ENCODE measurements at regions not wholly inside any gene's neighbourhood (a gene's known extent, or its start where the extent isn't known, plus 50 kb on each side); places are given as distances from the start of the nearest gene placed in this dataset.

GRCh38 chr9:27747450-27747849 is 174.2 kb upstream of the C9orf72 start:
- no peak for DNase-seq (ENCODE audit: low read depth in 2 of 3, low spot score in 1 of 3)

GRCh38 chr9:27749838-27750237 is 176.6 kb upstream of the C9orf72 start:
- DNase-seq (ENCODE audit: low read depth in 2 of 3, low spot score in 1 of 3) = no peak

DNA sequence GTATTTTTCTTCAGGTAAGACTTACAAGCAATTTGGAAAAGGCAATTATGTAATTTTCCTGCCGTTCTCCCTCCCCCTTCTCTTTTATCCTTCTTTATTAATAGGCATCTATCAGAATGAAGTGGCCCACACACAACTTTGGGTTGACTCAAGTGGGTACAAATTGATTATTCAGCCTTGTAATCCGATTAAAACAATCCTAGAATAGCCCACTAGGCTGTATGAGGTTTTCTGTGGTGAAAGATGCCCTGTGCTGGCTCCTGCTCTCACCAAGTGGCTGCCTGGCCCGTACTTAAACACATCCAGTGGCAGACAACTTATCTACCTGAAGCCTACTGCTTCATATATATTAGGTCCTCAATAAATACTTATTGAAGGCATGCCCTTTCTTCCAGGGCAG is 177.3 kb upstream of the C9orf72 start:
- no peak for DNase-seq (ENCODE audit: low read depth in 2 of 3, low spot score in 1 of 3)

DNA sequence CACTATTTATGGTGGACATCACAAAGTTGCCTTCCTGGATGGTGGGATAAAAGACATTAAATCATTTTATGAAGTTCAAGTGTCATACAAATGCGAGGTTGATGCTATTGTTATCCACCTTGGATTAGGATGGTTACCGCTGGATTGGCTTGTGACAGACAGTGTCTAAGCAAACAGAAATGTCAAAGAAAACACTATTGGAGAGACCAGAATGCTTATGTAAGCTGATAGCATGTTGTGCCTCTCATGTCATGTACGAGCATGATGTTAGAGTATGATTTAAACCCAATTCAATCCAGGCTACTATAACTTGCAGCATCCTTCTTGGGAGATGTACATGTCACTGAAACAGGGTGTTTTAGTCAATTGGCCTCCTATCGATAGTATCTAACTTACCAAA is 178.8 kb upstream of the C9orf72 start:
- no peak for DNase-seq (ENCODE audit: low read depth in 2 of 3, low spot score in 1 of 3)

DNA sequence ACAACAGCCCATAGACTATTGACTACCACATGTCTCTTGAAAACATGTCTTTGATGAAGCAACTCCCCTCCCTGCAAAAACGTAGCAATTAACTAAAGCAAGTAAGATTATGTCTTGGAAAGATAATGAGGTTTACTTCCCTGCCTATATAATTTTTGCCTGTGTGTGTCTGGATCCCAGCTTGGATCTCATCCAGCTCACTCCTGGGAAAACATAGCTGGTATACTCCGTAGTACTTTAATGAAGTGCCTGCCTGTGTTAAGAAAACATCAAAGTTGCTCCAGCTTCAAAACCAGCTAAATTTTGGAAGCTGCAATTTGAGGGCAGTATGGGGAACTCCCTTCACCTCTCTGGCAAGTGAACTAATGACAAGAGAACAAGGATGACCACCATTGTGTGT is 182.6 kb upstream of the C9orf72 start:
- DNase-seq (ENCODE audit: low read depth in 2 of 3, low spot score in 1 of 3) = no peak

DNA sequence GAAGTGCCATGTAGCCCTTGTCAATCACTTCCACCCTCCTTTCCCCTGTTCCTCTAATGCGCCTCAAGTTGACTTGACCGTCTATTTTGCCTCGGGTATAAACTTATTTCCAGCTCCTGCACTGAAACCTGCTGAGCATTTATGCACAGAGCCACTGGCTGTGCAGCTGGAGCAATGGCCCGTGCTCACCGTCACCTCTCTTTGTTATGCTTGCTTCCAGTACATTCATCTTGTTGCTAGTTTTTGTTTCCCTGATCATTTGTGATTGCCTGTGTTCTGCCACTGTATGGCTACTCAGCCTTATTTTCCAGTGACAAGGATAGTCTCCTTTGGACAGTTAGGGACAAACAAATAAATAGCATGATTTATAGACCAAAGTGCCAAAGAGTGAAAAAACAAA is 183.1 kb upstream of the C9orf72 start:
- no peak for DNase-seq (ENCODE audit: low read depth in 2 of 3, low spot score in 1 of 3)

DNA sequence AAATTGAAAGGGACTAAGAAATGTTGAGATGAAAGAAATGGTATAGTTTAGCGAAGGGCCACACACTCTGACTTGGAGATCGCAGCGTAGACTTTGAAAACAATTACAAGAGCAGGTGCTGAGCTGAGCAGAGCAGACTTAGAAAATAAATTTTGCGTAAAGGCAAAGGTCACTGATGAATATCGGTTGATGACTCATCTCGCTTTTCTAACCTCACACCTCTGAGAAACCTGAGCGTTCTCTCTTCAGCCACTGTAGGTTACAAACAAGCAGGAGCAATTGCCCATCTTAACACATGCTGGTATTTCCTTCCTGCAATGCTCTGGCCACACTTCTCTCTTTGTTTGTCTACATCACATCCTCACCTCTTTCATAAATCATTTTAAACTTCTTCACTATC is 190.6 kb upstream of the C9orf72 start:
- DNase-seq (ENCODE audit: low read depth in 2 of 3, low spot score in 1 of 3) = no peak

GRCh38 chr9:27765266-27766072 is 192.2 kb upstream of the C9orf72 start:
- no peak for DNase-seq (ENCODE audit: low read depth in 2 of 3, low spot score in 1 of 3)

DNA sequence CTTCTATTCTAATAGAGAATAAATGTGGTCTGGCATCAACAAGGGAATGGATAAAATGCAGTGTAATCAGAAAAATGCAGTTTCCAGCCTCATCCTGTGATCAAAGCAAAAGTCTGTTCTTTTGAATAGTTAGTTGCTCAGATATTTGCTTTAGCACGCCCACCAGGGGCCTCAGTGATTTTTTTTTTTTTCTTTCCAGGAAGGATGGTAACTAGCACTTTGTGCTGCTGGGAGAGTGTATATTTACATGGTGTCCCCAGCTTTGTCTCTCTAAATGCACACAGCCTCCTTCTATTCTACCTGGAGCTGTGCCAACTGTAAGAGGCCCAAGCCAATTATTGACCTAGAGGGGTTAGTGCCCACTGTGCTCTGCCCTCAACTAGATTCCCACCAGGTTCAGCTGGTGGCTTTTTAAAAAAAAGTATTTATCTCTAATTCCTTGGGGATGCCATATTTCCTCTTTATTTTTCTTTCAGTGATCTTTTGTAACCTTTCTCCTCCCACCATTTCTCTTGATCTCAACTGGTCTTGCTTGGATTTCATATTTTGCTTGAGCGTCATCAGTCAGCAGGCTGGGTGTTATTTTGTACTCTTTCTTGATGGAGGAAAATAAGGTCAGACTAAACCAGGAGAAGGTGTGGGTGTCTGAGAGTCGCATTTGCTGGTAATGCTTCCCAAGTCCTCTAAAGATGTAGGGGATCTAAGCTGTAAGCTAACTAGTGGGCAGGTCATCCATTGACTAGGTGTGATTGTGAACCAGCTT is 193.0 kb upstream of the C9orf72 start:
- no peak for DNase-seq (ENCODE audit: low read depth in 2 of 3, low spot score in 1 of 3)

GRCh38 chr9:27768781-27769180 is 195.5 kb upstream of the C9orf72 start:
- no peak for DNase-seq (ENCODE audit: low read depth in 2 of 3, low spot score in 1 of 3)

- DNase-seq (ENCODE audit: low read depth in 2 of 3, low spot score in 1 of 3) = no peak
These were observed 197.3 kb upstream of the C9orf72 start for GRCh38 chr9:27770541-27770940.

GRCh38 chr9:27771803-27772545 is 198.7 kb upstream of the C9orf72 start:
- no peak for DNase-seq (ENCODE audit: low read depth in 2 of 3, low spot score in 1 of 3)

- peak in 2 of 3 donors; percentile 10 to 15 for DNase-seq (ENCODE audit: low read depth in 2 of 3, low spot score in 1 of 3)
These were observed 211.8 kb upstream of the C9orf72 start for GRCh38 chr9:27784847-27785713.

DNA sequence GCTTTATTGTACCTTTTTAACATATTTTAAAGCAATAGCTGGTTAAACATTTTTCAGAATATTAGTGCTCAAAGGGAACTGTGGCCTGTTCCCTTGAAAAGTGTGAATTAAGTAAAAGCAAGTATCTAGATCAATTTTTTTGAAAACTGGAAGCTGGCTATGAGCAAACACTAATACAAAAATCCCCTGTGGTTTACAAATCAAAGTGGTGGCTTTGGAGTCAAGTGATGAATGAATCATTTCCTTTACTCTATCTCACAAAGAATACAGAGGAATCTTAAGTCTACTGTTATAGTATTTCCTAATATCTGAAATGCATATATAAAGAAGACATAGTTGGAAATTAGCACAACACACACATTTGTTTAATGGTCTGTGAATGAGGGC is 212.4 kb upstream of the C9orf72 start:
- DNase-seq (ENCODE audit: low read depth in 2 of 3, low spot score in 1 of 3) = no peak

GRCh38 chr9:27787891-27788290 is 214.6 kb upstream of the C9orf72 start:
- DNase-seq (ENCODE audit: low read depth in 2 of 3, low spot score in 1 of 3) = no peak

- no peak for DNase-seq (ENCODE audit: low read depth in 2 of 3, low spot score in 1 of 3)
These were observed 218.0 kb upstream of the C9orf72 start for GRCh38 chr9:27791311-27791710.

- no peak for DNase-seq (ENCODE audit: low read depth in 2 of 3, low spot score in 1 of 3)
These were observed 219.8 kb upstream of the C9orf72 start for GRCh38 chr9:27792971-27793689.

DNA sequence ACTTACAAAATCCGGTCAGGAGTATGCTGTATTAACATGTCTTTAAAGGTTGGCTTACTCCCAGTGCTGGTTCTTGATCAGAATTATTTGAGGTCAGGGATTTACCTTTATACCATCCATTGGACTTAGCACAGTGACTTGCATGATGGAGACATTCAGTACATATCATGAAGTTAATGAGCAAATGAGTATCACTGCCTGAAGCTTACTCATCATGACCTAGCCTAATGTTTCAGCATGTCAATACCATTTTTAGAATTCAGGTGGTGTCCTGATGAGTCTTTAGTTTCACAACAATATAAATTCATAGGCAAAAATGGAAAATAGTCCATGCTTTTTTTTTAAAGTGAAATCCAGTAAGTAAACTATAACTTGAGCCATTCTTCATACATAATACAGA is 226.0 kb upstream of the C9orf72 start:
- no peak for DNase-seq (ENCODE audit: low read depth in 2 of 3, low spot score in 1 of 3)

DNA sequence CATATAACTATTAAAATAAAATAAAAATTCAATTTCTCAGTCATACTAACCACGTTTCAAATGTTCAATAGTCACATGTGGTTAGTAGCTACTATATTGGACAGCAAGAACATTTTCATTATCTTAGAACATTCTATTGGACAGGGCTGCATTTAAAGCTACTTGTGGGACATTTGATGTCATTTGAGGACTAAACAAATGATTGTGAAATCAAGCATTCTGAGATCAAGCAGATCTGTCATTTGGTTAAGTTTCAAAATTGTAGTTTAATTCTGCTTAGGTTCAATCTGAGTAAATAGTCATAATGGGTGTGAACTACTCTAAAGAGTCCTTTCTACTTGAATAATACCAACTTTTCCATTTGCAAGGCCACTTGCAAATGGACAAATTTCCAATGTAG is 226.9 kb upstream of the C9orf72 start:
- DNase-seq (ENCODE audit: low read depth in 2 of 3, low spot score in 1 of 3) = no peak

DNA sequence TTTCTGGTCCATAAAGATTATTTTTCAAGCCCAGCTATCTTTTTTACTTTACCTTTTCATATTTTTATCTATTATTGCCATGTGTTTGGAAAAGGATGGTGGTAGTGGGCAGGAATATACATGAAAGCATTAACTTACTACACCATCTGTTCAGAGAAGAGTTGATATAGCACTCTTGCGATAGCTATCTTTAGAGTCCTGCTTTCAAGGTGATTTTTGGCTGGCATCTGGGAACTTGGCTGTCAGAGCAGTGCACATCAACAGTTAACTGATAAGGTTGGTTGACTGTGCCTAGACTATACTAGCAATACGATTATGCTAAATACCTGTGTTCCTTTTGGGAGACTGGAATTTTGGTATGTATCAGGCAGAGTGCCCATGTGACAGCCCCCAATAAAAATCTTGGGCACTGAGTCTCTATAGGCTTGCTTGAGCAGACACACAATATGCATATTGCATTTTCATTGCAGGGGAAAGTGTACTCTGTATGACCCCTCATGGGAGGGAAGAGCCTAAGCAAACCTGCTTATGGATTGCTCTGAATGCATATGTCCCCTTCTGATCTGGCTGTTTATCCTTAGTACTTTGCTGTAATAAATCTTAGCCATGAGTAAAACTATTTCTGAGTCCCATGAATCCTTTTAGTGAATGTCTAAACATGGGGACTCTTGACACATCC is 227.6 kb upstream of the C9orf72 start:
- no peak for DNase-seq (ENCODE audit: low read depth in 2 of 3, low spot score in 1 of 3)
